ENCODE measurements at regions not wholly inside any gene's neighbourhood (a gene's known extent, or its start where the extent isn't known, plus 50 kb on each side); places are given as distances from the start of the nearest gene placed in this dataset.

DNA sequence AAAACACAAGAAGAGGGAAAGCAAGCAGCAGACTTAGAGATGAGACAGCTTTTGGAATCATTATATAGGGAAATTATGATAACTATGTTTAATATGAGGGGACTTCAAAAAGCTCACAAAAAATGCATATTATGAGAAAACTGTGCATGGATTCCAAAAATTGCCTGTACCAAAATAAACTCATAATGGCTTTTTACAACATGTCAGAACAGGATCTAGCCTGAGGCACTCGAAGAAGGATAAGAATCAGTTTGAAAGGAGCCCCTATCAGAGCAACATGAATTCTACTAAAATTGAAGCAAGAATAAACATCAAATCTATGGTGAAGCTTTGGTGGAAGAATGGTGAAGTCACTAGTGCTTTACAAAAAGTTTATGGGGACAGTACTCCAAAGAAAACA, 187.4 kb downstream of the RDH14 start:
- TF ChIP-seq CTCF (IDR thresholded peaks at IDR 0.05) (no peak), POLR2AphosphoS5 (IDR thresholded peaks at IDR 0.05) (no peak), POLR2A (IDR thresholded peaks at IDR 0.05) (no peak)
